ENCODE measurements at regions not wholly inside any gene's neighbourhood (a gene's known extent, or its start where the extent isn't known, plus 50 kb on each side); places are given as distances from the start of the nearest gene placed in this dataset.

DNA sequence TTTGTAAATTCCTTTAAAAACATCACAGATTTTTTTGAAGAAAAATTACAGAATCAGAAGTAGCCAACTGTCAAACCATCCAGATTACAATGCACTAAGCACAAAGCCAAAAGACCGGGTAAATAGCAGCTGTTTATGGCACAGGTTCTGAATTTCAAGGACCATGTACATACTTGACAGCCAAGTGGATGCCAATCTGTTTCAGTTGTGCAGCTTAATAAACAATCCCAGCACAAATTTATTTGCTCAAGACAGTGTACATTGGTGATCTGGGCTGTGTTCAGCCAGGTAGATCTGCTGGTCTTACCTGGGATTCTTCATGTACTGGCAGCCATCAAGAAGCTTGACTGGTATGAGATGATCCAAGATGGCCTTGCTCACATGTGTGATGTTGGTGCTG is 229.8 kb upstream of the FLRT2 start:
- TF ChIP-seq POLR2AphosphoS5 (IDR thresholded peaks at IDR 0.05; ENCODE audit: borderline replicate concordance, low read depth, low read length) (no peak), EZH2 (IDR thresholded peaks at IDR 0.05) (no peak), FOXP2 (optimal IDR thresholded peaks at IDR 0.05; ENCODE audit: control extremely low read depth, extremely low read length, insufficient read depth) (no peak)
